ENCODE measurements at regions not wholly inside any gene's neighbourhood (a gene's known extent, or its start where the extent isn't known, plus 50 kb on each side); places are given as distances from the start of the nearest gene placed in this dataset.

- TF ChIP-seq CTCF (IDR thresholded peaks at IDR 0.05) (no peak), POLR2A (IDR thresholded peaks at IDR 0.05) (no peak)
Measured at GRCh38 chr4:167550021-167550420, 315.7 kb upstream of the SPOCK3 start.

All from thyroid gland (tissue), 4 donors.